Smooth muscle cell (in vitro differentiated cells): ENCODE measurements at regions not wholly inside any gene's neighbourhood (a gene's known extent, or its start where the extent isn't known, plus 50 kb on each side); places are given as distances from the start of the nearest gene placed in this dataset.

ENCODE experiments used
- DNase-seq: peaks from one replicate; lab custom pipeline; 2025; ENCODE audit not compliant: unreplicated experiment; lab: John Stamatoyannopoulos, UW
- H2AFZ ChIP-seq: fragments of 200-600 bp; sonication (generic); 2 replicates; pipeline ENCODE4 v1.6.0; 2016; ENCODE audit warnings: antibody characterized with exemption, low read depth, mild to moderate bottlenecking
- H3F3A ChIP-seq: fragments of 200-600 bp; sonication (generic); 2 replicates; pipeline ENCODE4 v1.6.0; 2017; ENCODE audit warnings: antibody characterized with exemption, low read depth
- H3K27ac ChIP-seq: fragments of 200-600 bp; sonication (generic); 2 replicates; pipeline ENCODE4 v1.5.1; 2016; ENCODE audit warnings: low read depth, mild to moderate bottlenecking
- H3K27me3 ChIP-seq: fragments of 200-600 bp; sonication (generic); 2 replicates; pipeline ENCODE4 v1.6.1; 2016; ENCODE audit warnings: low read depth, mild to moderate bottlenecking
- H3K36me3 ChIP-seq: fragments of 200-600 bp; sonication (generic); 2 replicates; pipeline ENCODE4 v1.5.1; 2016; ENCODE audit warnings: low read depth
- H3K4me1 ChIP-seq: fragments of 200-600 bp; sonication (generic); 2 replicates; pipeline ENCODE4 v1.5.1; 2016; ENCODE audit warnings: low read depth
- H3K4me2 ChIP-seq: fragments of 200-600 bp; sonication (generic); 2 replicates; pipeline ENCODE4 v1.6.0; 2016; ENCODE audit warnings: mild to moderate bottlenecking
- H3K4me3 ChIP-seq: fragments of 200-600 bp; sonication (generic); 2 replicates; pipeline ENCODE4 v1.5.1; 2016; ENCODE audit warnings: mild to moderate bottlenecking
- H3K79me2 ChIP-seq: fragments of 200-600 bp; sonication (generic); 2 replicates; pipeline ENCODE4 v1.6.0; 2016; ENCODE audit warnings: low read depth, mild to moderate bottlenecking
- H3K9ac ChIP-seq: fragments of 200-600 bp; sonication (generic); 2 replicates; pipeline ENCODE4 v1.6.0; 2016; ENCODE audit warnings: low read depth
- H3K9me3 ChIP-seq: fragments of 200-600 bp; sonication (generic); replicated peaks from 2 replicates; pipeline ENCODE4 v1.5.1; 2016; ENCODE audit warnings: low read depth
- H4K20me1 ChIP-seq: fragments of 200-600 bp; sonication (generic); 2 replicates; pipeline ENCODE4 v1.6.0; 2016; ENCODE audit warnings: low read depth
- CTCF ChIP-seq: fragments of 200-600 bp; sonication (generic); IDR thresholded peaks from 2 replicates; pipeline ENCODE4 v1.5.1; 2017; ENCODE audit warnings: borderline replicate concordance, mild to moderate bottlenecking, antibody characterized with exemption; ENCODE audit not compliant: insufficient read depth, poor library complexity, severe bottlenecking
- WGBS: methylation state at CpG from one replicate; pipeline ENCODE4 v1.1.7; 2016; ENCODE audit warnings: low lambda C conversion rate; 5-methylcytosine and 5-hydroxymethylcytosine counted together

DNA sequence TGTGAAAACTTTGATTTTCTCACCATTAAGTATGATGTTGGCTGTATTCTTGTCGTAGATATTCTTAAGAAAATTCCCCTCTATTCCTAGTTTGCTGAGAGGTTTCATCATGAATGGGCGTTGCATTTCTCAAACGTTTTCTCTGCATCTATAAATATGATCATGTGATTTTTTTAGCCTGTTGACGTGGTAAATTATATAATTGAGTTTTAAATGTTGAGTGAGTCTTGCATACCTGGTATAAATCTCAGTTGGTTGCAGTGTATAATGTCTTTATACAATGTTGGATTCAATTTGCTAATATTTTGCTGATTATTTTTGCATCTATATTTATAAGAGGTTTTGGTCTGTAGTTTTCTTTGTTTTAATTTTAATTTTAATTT lies 405.9 kb upstream of the MIS18BP1 start:
- TF ChIP-seq CTCF, result no peak
- Histone ChIP-seq H3K9ac (no peak overlapping the region), H3K9me3 (no peaks in the 10 kb centered on the region), H2AFZ (no peak overlapping the region), H3K4me1 (no peaks in the 10 kb centered on the region), H3K79me2 (no peaks in the 10 kb centered on the region), H3K27ac (no peak overlapping the region), H3K27me3 (no peaks in the 10 kb centered on the region), H3K36me3 (no peaks in the 10 kb centered on the region), H3F3A (no peaks in the 10 kb centered on the region), H4K20me1 (no peaks in the 10 kb centered on the region), H3K4me2 (no peak overlapping the region), H3K4me3 (no peak overlapping the region)
- no peak for DNase-seq
- 56% methylated on average over 4 of the region's 4 CpGs for WGBS

DNA sequence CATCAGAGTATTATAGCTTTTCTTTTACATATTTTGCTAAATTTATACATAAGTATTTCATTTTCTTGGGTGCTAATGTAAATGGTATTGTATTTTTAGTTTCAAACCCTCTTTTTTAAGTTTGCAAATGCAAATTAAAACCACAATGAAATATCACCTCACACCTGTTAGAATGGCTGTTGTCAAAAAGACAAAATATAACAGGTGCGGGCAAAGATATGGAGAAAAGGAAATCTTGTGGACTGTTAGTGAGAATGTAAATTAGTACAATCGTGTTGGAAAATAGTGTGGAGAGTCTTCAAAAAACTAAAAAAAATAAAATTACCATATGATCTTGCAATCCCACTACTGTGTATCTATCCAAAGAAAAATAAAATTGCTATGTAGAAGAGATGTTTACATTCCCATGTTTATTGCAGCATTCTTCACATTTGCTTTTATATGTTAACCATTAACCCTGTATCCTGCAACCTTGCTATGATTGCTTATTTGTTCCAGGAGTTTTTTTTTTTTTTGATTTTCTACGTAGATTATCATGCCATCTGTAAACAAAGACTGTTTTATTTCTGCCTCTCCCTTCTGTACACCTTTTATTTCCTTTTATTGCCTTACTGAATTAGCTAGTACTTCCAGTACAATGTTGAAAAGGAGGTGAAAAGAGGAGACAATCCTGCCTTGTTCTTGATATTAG lies 405.4 kb upstream of the MIS18BP1 start:
- no peak for DNase-seq
- H3K27ac ChIP-seq, result no peak overlapping the region
- H3K4me2 ChIP-seq, result no peak overlapping the region
- H3K27me3 ChIP-seq, result no peaks in the 10 kb centered on the region
- H3F3A ChIP-seq, result no peaks in the 10 kb centered on the region
- no peak for TF ChIP-seq CTCF
- no peaks in the 10 kb centered on the region for H4K20me1 ChIP-seq
- H3K4me1 ChIP-seq, result no peaks in the 10 kb centered on the region
- no peaks in the 10 kb centered on the region for H3K9me3 ChIP-seq
- no peak overlapping the region for H3K9ac ChIP-seq
- no peak overlapping the region for H2AFZ ChIP-seq
- H3K36me3 ChIP-seq, result no peaks in the 10 kb centered on the region
- 88% methylated on average over 3 of the region's 3 CpGs for WGBS
- no peaks in the 10 kb centered on the region for H3K79me2 ChIP-seq
- no peak overlapping the region for H3K4me3 ChIP-seq

- Histone ChIP-seq H3K27me3 (no peaks in the 10 kb centered on the region), H3K9me3 (no peaks in the 10 kb centered on the region), H3K4me2 (no peak overlapping the region), H4K20me1 (no peaks in the 10 kb centered on the region), H3K27ac (no peak overlapping the region), H3K79me2 (no peaks in the 10 kb centered on the region), H3K4me1 (no peaks in the 10 kb centered on the region), H3K9ac (no peak overlapping the region), H3K4me3 (no peak overlapping the region), H3F3A (no peaks in the 10 kb centered on the region), H2AFZ (no peak overlapping the region), H3K36me3 (no peaks in the 10 kb centered on the region)
- DNase-seq, result no peak
- 84% methylated on average over 2 of the region's 2 CpGs for WGBS
- no peak for TF ChIP-seq CTCF
These were observed 398.9 kb upstream of the MIS18BP1 start for GRCh38 chr14:45651890-45652289.

- H3K4me3 ChIP-seq, result no peak overlapping the region
- no peaks in the 10 kb centered on the region for H3K36me3 ChIP-seq
- no peak overlapping the region for H2AFZ ChIP-seq
- no peak for TF ChIP-seq CTCF
- no peaks in the 10 kb centered on the region for H3K79me2 ChIP-seq
- H3K9ac ChIP-seq, result no peak overlapping the region
- no peaks in the 10 kb centered on the region for H4K20me1 ChIP-seq
- no peaks in the 10 kb centered on the region for H3K27me3 ChIP-seq
- no peak for DNase-seq
- no peaks in the 10 kb centered on the region for H3K9me3 ChIP-seq
- no peaks in the 10 kb centered on the region for H3F3A ChIP-seq
- 82% methylated on average over 3 of the region's 3 CpGs for WGBS
- H3K4me2 ChIP-seq, result no peak overlapping the region
- H3K27ac ChIP-seq, result no peak overlapping the region
- no peaks in the 10 kb centered on the region for H3K4me1 ChIP-seq
These were observed 397.8 kb upstream of the MIS18BP1 start for GRCh38 chr14:45650754-45651153.
